Cardiac muscle cell (in vitro differentiated cells and primary cell): ENCODE measurements at regions not wholly inside any gene's neighbourhood (a gene's known extent, or its start where the extent isn't known, plus 50 kb on each side); places are given as distances from the start of the nearest gene placed in this dataset.
"Not testable (repeated sequence)": the region's sequence is repeated elsewhere in the genome, so short reads cannot be mapped to it uniquely, and the experiment has no call there.

Experiments
- DNase-seq, 2 donors: peaks; one replicate each; pipeline versions ENCODE4 v3.0.0 to v3.0.0-alpha.2; 2010 to 2017; ENCODE audit warnings: low read depth in 1 of 2, low spot score in 1 of 2
- H3K27ac ChIP-seq: fragments of 200-600 bp; sonication (generic); 2 replicates; pipeline ENCODE4 v1.5.1; 2016
- H3K27me3 ChIP-seq: fragments of 200-600 bp; sonication (generic); 2 replicates; pipeline ENCODE4 v1.6.0; 2016; ENCODE audit warnings: control low read depth
- H3K36me3 ChIP-seq: fragments of 200-600 bp; sonication (generic); 2 replicates; pipeline ENCODE4 v1.5.1; 2016; ENCODE audit warnings: control low read depth
- H3K4me1 ChIP-seq: fragments of 200-600 bp; sonication (generic); 2 replicates; pipeline ENCODE4 v1.8.1; 2017; ENCODE audit warnings: low read depth, mild to moderate bottlenecking, mixed run types
- H3K4me3 ChIP-seq: fragments of 200-600 bp; sonication (generic); 2 replicates; pipeline ENCODE4 v1.5.1; 2016; ENCODE audit warnings: mild to moderate bottlenecking
- H3K9me3 ChIP-seq: fragments of 200-600 bp; sonication (generic); 2 replicates; pipeline ENCODE4 v1.5.1; 2017; ENCODE audit warnings: low read depth, mild to moderate bottlenecking, control low read depth
- CTCF ChIP-seq: IDR thresholded peaks from 2 replicates; pipeline ENCODE4 v1.5.1; 2012; ENCODE audit warnings: low read depth, mild to moderate bottlenecking, low read length

- Histone ChIP-seq H3K9me3 (no peaks in the 10 kb centered on the region), H3K4me3 (no peak overlapping the region), H3K27me3 (no peaks in the 10 kb centered on the region), H3K27ac (no peak overlapping the region), H3K4me1 (no peaks in the 10 kb centered on the region), H3K36me3 (no peaks in the 10 kb centered on the region)
- peak; percentile 49 to 57 for DNase-seq
- peak; percentile 75 for TF ChIP-seq CTCF
Observed at GRCh38 chr10:29386342-29386999, 97.6 kb downstream of the LYZL1 start.

GRCh38 chr10:29387269-29387668 lies 98.4 kb downstream of the LYZL1 start:
- no peak for TF ChIP-seq CTCF

GRCh38 chr10:29388112-29388511 lies 99.2 kb downstream of the LYZL1 start:
- not testable (repeated sequence) for H3K36me3 ChIP-seq, H3K9me3 ChIP-seq, H3K4me1 ChIP-seq, DNase-seq, H3K4me3 ChIP-seq, H3K27me3 ChIP-seq, H3K27ac ChIP-seq

More at GRCh38 chr10:29387269-29387668, 98.4 kb downstream of the LYZL1 start:
- Histone ChIP-seq H3K4me3 (no peak overlapping the region), H3K4me1 (peaks cover 3% of the 10 kb centered on the region), H3K9me3 (no peaks in the 10 kb centered on the region), H3K27ac (no peak overlapping the region), H3K27me3 (no peaks in the 10 kb centered on the region), H3K36me3 (no peaks in the 10 kb centered on the region)
- DNase-seq: peak in 1 of 2 donors; percentile 47

- Histone ChIP-seq H3K4me3 (no peak overlapping the region), H3K27me3 (no peaks in the 10 kb centered on the region), H3K9me3 (no peaks in the 10 kb centered on the region), H3K36me3 (no peaks in the 10 kb centered on the region), H3K4me1 (peaks cover 4% of the 10 kb centered on the region), H3K27ac (no peak overlapping the region)
- no peak for TF ChIP-seq CTCF
- DNase-seq: no peak
Observed at GRCh38 chr10:29389493-29389892, 100.6 kb downstream of the LYZL1 start.

- Histone ChIP-seq H3K36me3 (no peaks in the 10 kb centered on the region), H3K4me3 (no peak overlapping the region), H3K9me3 (no peaks in the 10 kb centered on the region), H3K27me3 (no peaks in the 10 kb centered on the region), H3K27ac (no peak overlapping the region), H3K4me1 (peaks cover 4% of the 10 kb centered on the region)
- no peak for TF ChIP-seq CTCF
- no peak for DNase-seq
Observed at GRCh38 chr10:29389935-29390334, 101.1 kb downstream of the LYZL1 start.

GRCh38 chr10:29392376-29393021 lies 103.6 kb downstream of the LYZL1 start:
- no peaks in the 10 kb centered on the region for H3K9me3 ChIP-seq
- no peaks in the 10 kb centered on the region for H3K27me3 ChIP-seq
- peak; percentile 92 for TF ChIP-seq CTCF
- H3K4me1 ChIP-seq: peaks cover 13% of the 10 kb centered on the region
- no peak overlapping the region for H3K4me3 ChIP-seq
- H3K36me3 ChIP-seq: no peaks in the 10 kb centered on the region
- DNase-seq: peak; percentile 64 to 78
- H3K27ac ChIP-seq: no peak overlapping the region
